ENCODE measurements at regions not wholly inside any gene's neighbourhood (a gene's known extent, or its start where the extent isn't known, plus 50 kb on each side); places are given as distances from the start of the nearest gene placed in this dataset.

- no peak for TF ChIP-seq EZH2 (IDR thresholded peaks at IDR 0.05; ENCODE audit: low read depth)
- TF ChIP-seq, protein P1, sequence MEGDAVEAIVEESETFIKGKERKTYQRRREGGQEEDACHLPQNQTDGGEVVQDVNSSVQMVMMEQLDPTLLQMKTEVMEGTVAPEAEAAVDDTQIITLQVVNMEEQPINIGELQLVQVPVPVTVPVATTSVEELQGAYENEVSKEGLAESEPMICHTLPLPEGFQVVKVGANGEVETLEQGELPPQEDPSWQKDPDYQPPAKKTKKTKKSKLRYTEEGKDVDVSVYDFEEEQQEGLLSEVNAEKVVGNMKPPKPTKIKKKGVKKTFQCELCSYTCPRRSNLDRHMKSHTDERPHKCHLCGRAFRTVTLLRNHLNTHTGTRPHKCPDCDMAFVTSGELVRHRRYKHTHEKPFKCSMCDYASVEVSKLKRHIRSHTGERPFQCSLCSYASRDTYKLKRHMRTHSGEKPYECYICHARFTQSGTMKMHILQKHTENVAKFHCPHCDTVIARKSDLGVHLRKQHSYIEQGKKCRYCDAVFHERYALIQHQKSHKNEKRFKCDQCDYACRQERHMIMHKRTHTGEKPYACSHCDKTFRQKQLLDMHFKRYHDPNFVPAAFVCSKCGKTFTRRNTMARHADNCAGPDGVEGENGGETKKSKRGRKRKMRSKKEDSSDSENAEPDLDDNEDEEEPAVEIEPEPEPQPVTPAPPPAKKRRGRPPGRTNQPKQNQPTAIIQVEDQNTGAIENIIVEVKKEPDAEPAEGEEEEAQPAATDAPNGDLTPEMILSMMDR (conservative IDR thresholded peaks at IDR 0.05) = no peak
Measured at GRCh38 chr16:59121411-59122261, 387.5 kb upstream of the GOT2 start.

Measured in PC-9 (cell line).